ENCODE measurements at regions not wholly inside any gene's neighbourhood (a gene's known extent, or its start where the extent isn't known, plus 50 kb on each side); places are given as distances from the start of the nearest gene placed in this dataset.
"Not testable (repeated sequence)": the region's sequence is repeated elsewhere in the genome, so short reads cannot be mapped to it uniquely, and the experiment has no call there.

GRCh38 chr15:35182841-35183479 is 97.9 kb upstream of the NANOGP8 start:
- ChIA-PET POLR2A (no interaction called here), CTCF (no interaction called here)
- no peak for DNase-seq
- intact Hi-C loops (cut with micrococcal nuclease) = no loop called here
- Mint-ChIP-seq H3K27ac (no peak overlapping the region), H3K4me3 (no peak overlapping the region), H3K4me1 (no peaks in the 10 kb centered on the region), H3K27me3 (no peaks in the 10 kb centered on the region), H3K9me3 (no peaks in the 10 kb centered on the region), H3K36me3 (ENCODE audit: low read depth) (no peaks in the 10 kb centered on the region)
- no peak for TF ChIP-seq CTCF (IDR thresholded peaks at IDR 0.05)
- no peak for ATAC-seq (ENCODE audit: low read depth)

DNA sequence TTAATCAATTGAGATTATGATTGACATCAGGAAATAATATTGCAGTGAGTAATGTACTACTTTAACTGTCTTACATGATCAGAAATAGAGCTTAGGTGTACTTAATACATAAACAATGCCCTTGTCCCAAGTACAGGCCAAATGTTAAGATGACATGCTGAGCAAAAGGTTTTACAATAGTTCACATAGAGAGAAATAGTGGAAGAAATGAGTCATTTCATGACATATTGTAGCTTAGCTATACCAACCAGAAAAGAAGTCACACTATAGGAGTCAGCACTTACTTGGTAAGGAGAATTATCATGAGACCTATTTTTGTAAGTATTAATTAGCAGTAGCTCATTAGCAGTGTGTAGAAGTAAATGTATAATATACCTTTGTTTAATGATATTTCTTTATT is 96.4 kb upstream of the NANOGP8 start:
- intact Hi-C loops (cut with micrococcal nuclease) = no loop called here
- no peak for TF ChIP-seq CTCF (IDR thresholded peaks at IDR 0.05)
- Mint-ChIP-seq H3K27ac (no peak overlapping the region), H3K4me3 (no peak overlapping the region), H3K9me3 (no peaks in the 10 kb centered on the region), H3K4me1 (no peaks in the 10 kb centered on the region), H3K27me3 (no peaks in the 10 kb centered on the region), H3K36me3 (ENCODE audit: low read depth) (no peaks in the 10 kb centered on the region)
- ChIA-PET CTCF (no interaction called here), POLR2A (no interaction called here)
- ATAC-seq (ENCODE audit: low read depth) = no peak
- no peak for DNase-seq

DNA sequence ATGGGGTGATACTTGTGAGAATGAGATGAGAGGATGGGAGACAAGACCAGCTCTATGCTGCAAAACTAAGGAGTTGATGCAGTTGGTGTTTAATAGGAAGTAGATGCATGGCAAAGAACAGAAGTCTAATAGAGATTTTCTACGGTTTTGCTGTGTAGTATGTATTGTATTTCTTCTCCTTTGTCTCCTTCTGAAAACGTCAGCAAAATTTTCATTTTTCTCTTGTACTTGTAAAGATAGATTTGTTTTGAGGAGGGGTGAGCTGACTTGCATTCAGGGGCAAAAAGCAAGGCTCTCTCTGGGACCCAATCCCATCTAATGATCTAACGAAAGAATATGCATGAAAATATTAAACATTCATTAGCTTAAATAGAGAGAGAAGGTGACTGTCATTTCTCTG is 94.6 kb upstream of the NANOGP8 start:
- CTCF ChIA-PET = no interaction called here
- no peak for DNase-seq
- no peaks in the 10 kb centered on the region for H3K36me3 Mint-ChIP-seq (ENCODE audit: low read depth)
- TF ChIP-seq CTCF (IDR thresholded peaks at IDR 0.05) = no peak
- no peaks in the 10 kb centered on the region for H3K9me3 Mint-ChIP-seq
- no peaks in the 10 kb centered on the region for H3K27me3 Mint-ChIP-seq
- ATAC-seq (ENCODE audit: low read depth) = no peak
- H3K4me3 Mint-ChIP-seq = no peak overlapping the region
- no peak overlapping the region for H3K27ac Mint-ChIP-seq
- no peaks in the 10 kb centered on the region for H3K4me1 Mint-ChIP-seq
- POLR2A ChIA-PET = no interaction called here
- intact Hi-C loops (cut with micrococcal nuclease) = no loop called here

DNA sequence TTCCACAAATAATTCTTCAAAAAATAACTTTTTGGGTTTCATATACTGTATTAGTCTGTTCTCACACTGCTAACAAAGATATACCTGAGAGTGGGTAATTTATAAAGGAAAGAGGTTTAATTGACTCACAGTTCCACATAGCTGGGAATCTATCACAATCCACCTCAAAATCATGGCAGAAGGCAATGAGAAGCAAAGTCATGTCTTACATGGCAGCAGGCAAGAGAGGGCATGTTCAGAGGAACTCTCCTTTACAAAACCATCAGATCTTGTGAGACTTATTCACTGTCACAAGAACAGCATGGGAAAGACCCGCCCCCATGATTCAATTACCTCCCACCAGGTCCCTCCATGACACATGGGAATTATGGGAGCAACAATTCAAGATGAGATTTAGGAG is 93.1 kb upstream of the NANOGP8 start:
- H3K27ac Mint-ChIP-seq; H3K4me3 Mint-ChIP-seq; H3K36me3 Mint-ChIP-seq (ENCODE audit: low read depth); H3K9me3 Mint-ChIP-seq; POLR2A ChIA-PET; H3K4me1 Mint-ChIP-seq; intact Hi-C loops (cut with micrococcal nuclease); ATAC-seq (ENCODE audit: low read depth); CTCF ChIA-PET; H3K27me3 Mint-ChIP-seq; DNase-seq: not testable (repeated sequence)

DNA sequence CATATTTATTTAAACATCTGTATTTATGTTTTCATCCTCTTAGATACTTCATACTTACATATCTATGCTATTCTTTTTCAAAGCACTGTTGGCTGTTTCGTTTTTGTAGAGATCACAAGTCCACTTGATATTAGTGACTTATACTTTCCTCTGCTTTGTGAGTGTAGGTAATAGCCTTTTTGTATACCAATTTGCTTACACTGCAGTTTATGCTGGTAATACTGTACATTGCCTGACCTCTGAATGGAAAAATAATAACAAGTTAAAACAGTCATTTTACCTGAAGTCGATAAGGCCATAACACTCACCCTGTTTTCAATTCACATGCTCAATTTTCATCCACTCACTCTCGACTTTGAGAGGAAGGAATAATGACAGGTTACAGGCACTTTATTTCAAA is 89.9 kb upstream of the NANOGP8 start:
- Mint-ChIP-seq H3K9me3 (no peaks in the 10 kb centered on the region), H3K27me3 (no peaks in the 10 kb centered on the region), H3K36me3 (ENCODE audit: low read depth) (no peaks in the 10 kb centered on the region), H3K27ac (no peak overlapping the region), H3K4me1 (no peaks in the 10 kb centered on the region), H3K4me3 (no peak overlapping the region)
- intact Hi-C loops (cut with micrococcal nuclease) = no loop called here
- ChIA-PET POLR2A (no interaction called here), CTCF (no interaction called here)
- DNase-seq (no peak), ATAC-seq (ENCODE audit: low read depth) (no peak)
- TF ChIP-seq CTCF (IDR thresholded peaks at IDR 0.05) = no peak

DNA sequence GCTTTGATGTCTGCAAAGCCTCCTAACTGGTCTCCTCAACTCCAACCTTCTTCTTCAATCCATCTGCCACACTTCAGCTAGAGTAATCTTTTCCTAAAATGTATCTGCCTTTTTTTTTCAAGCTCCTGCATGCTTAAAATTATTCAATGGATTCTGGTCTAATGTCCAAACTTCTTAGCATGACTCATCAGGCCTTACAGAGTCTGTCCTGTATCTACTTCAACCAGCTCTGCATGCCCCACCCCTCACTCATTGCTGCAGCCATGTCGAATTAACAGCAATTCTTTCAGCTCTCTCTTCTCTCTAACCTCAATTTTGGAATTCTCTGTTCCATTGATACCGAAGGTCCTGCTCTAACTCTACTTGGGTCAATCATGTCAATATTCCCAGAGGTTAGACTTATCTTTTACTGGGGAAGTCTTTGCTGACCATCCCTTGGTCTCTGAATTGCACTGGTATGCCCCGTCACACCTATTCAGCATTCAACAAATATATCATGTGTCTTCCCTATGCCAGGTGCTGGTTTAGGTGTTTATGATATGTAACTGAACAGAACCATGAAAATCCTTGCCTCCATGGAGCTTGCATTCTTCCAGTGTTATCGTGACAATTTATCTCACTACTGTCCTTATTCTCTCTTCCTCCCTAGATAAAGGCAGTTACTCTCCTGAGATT is 88.5 kb upstream of the NANOGP8 start:
- H3K4me1 Mint-ChIP-seq = no peaks in the 10 kb centered on the region
- no peaks in the 10 kb centered on the region for H3K27me3 Mint-ChIP-seq
- no peak for TF ChIP-seq CTCF (IDR thresholded peaks at IDR 0.05)
- H3K27ac Mint-ChIP-seq = no peak overlapping the region
- H3K9me3 Mint-ChIP-seq = no peaks in the 10 kb centered on the region
- H3K36me3 Mint-ChIP-seq (ENCODE audit: low read depth) = no peaks in the 10 kb centered on the region
- intact Hi-C loops (cut with micrococcal nuclease) = no loop called here
- DNase-seq (no peak), ATAC-seq (ENCODE audit: low read depth) (no peak)
- no peak overlapping the region for H3K4me3 Mint-ChIP-seq
- ChIA-PET CTCF (no interaction called here), POLR2A (no interaction called here)

Measured in activated B cell treated with CpG ODN at 0.5 μM for 24 hours (primary cell).